ENCODE measurements at regions not wholly inside any gene's neighbourhood (a gene's known extent, or its start where the extent isn't known, plus 50 kb on each side); places are given as distances from the start of the nearest gene placed in this dataset.
"Not testable (repeated sequence)": the region's sequence is repeated elsewhere in the genome, so short reads cannot be mapped to it uniquely, and the experiment has no call there.

- H3K36me3 Mint-ChIP-seq: no peaks in the 10 kb centered on the region
- Histone ChIP-seq H3K27me3 (replicated peaks in 1 of 2; ENCODE audit: control insufficient read depth in 2 of 2, extremely low read depth in 1 of 2, insufficient read depth in 2 of 2, low read length in 1 of 2) (no peaks in the 10 kb centered on the region), H3K36me3 (ENCODE audit: control insufficient read depth in 2 of 2, extremely low read depth in 1 of 2, insufficient read depth in 1 of 2, low read length in 1 of 2) (no peaks in the 10 kb centered on the region), H3K4me1 (ENCODE audit: control insufficient read depth in 1 of 2, extremely low read depth in 1 of 2, insufficient read depth in 2 of 2, low read length in 2 of 2) (no peaks in the 10 kb centered on the region), H3K4me3 (ENCODE audit: control insufficient read depth in 1 of 2, extremely low read depth in 1 of 2, low read length in 1 of 2) (no peak overlapping the region), H3K9me3 (no peaks in the 10 kb centered on the region), H3K27ac (ENCODE audit: low read length) (no peak overlapping the region)
- ATAC-seq (replicated peaks in 1 of 4) (no peak), DNase-seq (no peak)
- no CpG with 5 or more reads among the region's 2 CpGs for WGBS (ENCODE audit: insufficient coverage)
- H3K27ac Mint-ChIP-seq: no peak overlapping the region
- H3K27me3 Mint-ChIP-seq: no peaks in the 10 kb centered on the region
- POLR2A ChIA-PET: interaction anchor here in 1 of 2 donors (0.6 kb wide), 1 partner anchor 110 kb away, joined by 3 read pairs; no protein-coding TSS in a partner anchor
- no peaks in the 10 kb centered on the region for H3K9me3 Mint-ChIP-seq
- H3K4me1 Mint-ChIP-seq: peaks cover 6 to 19% (median 19%) of the 10 kb centered on the region in 3 donors
- CTCF ChIA-PET: interaction anchor here (0.7 to 1.0 kb wide), 2 partner anchors 145 to 226 kb away, joined by 3 to 4 read pairs; partner anchors contain the start of gene CYSLTR2 (in 1 of the 2)
- no peak overlapping the region for H3K4me3 Mint-ChIP-seq
Observed at GRCh38 chr13:48879432-48879831, 96.3 kb upstream of the FNDC3A start.

GRCh38 chr13:48879854-48880253, 95.9 kb upstream of the FNDC3A start:
- Histone ChIP-seq H3K27me3 (replicated peaks in 1 of 2; ENCODE audit: control insufficient read depth in 2 of 2, extremely low read depth in 1 of 2, insufficient read depth in 2 of 2, low read length in 1 of 2) (no peaks in the 10 kb centered on the region), H3K4me3 (ENCODE audit: control insufficient read depth in 1 of 2, extremely low read depth in 1 of 2, low read length in 1 of 2) (no peak overlapping the region), H3K4me1 (ENCODE audit: control insufficient read depth in 1 of 2, extremely low read depth in 1 of 2, insufficient read depth in 2 of 2, low read length in 2 of 2) (peaks cover 0 to under 1% of the 10 kb centered on the region in 2 experiments), H3K27ac (ENCODE audit: low read length) (no peak overlapping the region), H3K36me3 (ENCODE audit: control insufficient read depth in 2 of 2, extremely low read depth in 1 of 2, insufficient read depth in 1 of 2, low read length in 1 of 2) (no peaks in the 10 kb centered on the region), H3K9me3 (no peaks in the 10 kb centered on the region)
- Mint-ChIP-seq H3K27ac (no peak overlapping the region), H3K36me3 (no peaks in the 10 kb centered on the region), H3K4me1 (peaks cover 10 to 22% (median 22%) of the 10 kb centered on the region in 3 donors), H3K4me3 (no peak overlapping the region), H3K27me3 (no peaks in the 10 kb centered on the region), H3K9me3 (no peaks in the 10 kb centered on the region)
- POLR2A ChIA-PET: no interaction called here
- ATAC-seq (replicated peaks in 1 of 4): no peak
- DNase-seq: no peak
- WGBS (ENCODE audit: insufficient coverage): 74% methylated on average over 3 of the region's 7 CpGs
- CTCF ChIA-PET: no interaction called here

- H3K4me3 ChIP-seq (ENCODE audit: control insufficient read depth in 1 of 2, extremely low read depth in 1 of 2, low read length in 1 of 2); H3K27me3 Mint-ChIP-seq; H3K9me3 ChIP-seq; DNase-seq; H3K36me3 ChIP-seq (ENCODE audit: control insufficient read depth in 2 of 2, extremely low read depth in 1 of 2, insufficient read depth in 1 of 2, low read length in 1 of 2); H3K9me3 Mint-ChIP-seq; H3K36me3 Mint-ChIP-seq; H3K27me3 ChIP-seq (replicated peaks in 1 of 2; ENCODE audit: control insufficient read depth in 2 of 2, extremely low read depth in 1 of 2, insufficient read depth in 2 of 2, low read length in 1 of 2); H3K4me3 Mint-ChIP-seq; ATAC-seq (replicated peaks in 1 of 4); H3K27ac ChIP-seq (ENCODE audit: low read length); H3K4me1 ChIP-seq (ENCODE audit: control insufficient read depth in 1 of 2, extremely low read depth in 1 of 2, insufficient read depth in 2 of 2, low read length in 2 of 2); CTCF ChIA-PET: not testable (repeated sequence)
- POLR2A ChIA-PET: interaction anchor here in 1 of 2 donors (0.6 kb wide), 1 partner anchor 965 kb away, joined by 3 read pairs; no protein-coding TSS in a partner anchor
- Mint-ChIP-seq H3K27ac (peak overlapping the region in 1 of 2 donors; percentile 70), H3K4me1 (peaks cover 19 to 31% (median 30%) of the 10 kb centered on the region in 3 donors)
- WGBS (ENCODE audit: insufficient coverage): no CpG with 5 or more reads among the region's 1 CpG
Observed at GRCh38 chr13:48883786-48884185, 91.9 kb upstream of the FNDC3A start.

- no peaks in the 10 kb centered on the region for H3K36me3 ChIP-seq (ENCODE audit: control insufficient read depth in 2 of 2, extremely low read depth in 1 of 2, insufficient read depth in 1 of 2, low read length in 1 of 2)
- no peaks in the 10 kb centered on the region for H3K27me3 ChIP-seq (replicated peaks in 1 of 2; ENCODE audit: control insufficient read depth in 2 of 2, extremely low read depth in 1 of 2, insufficient read depth in 2 of 2, low read length in 1 of 2)
- H3K4me3 Mint-ChIP-seq: peak overlapping the region in 1 of 3 donors; percentile 55
- ATAC-seq (replicated peaks in 1 of 4) (no peak), DNase-seq (no peak)
- no peak overlapping the region for H3K27ac ChIP-seq (ENCODE audit: low read length)
- H3K27me3 Mint-ChIP-seq: no peaks in the 10 kb centered on the region
- H3K4me1 Mint-ChIP-seq: peaks cover 19 to 22% (median 21%) of the 10 kb centered on the region in 3 donors
- H3K9me3 ChIP-seq: no peaks in the 10 kb centered on the region
- no peaks in the 10 kb centered on the region for H3K36me3 Mint-ChIP-seq
- H3K9me3 Mint-ChIP-seq: no peaks in the 10 kb centered on the region
- H3K4me3 ChIP-seq (ENCODE audit: control insufficient read depth in 1 of 2, extremely low read depth in 1 of 2, low read length in 1 of 2): no peak overlapping the region
- no peak overlapping the region for H3K27ac Mint-ChIP-seq
- H3K4me1 ChIP-seq (ENCODE audit: control insufficient read depth in 1 of 2, extremely low read depth in 1 of 2, insufficient read depth in 2 of 2, low read length in 2 of 2): peaks cover 0 to 2% of the 10 kb centered on the region in 2 experiments
- ChIA-PET CTCF (interaction anchor here in 1 of 2 donors (1.5 kb wide), 1 partner anchor 12 kb away, joined by 3 read pairs; no protein-coding TSS in a partner anchor), POLR2A (no interaction called here)
Observed at GRCh38 chr13:48885027-48885395, 90.7 kb upstream of the FNDC3A start.

- no peak overlapping the region for H3K27ac ChIP-seq (ENCODE audit: low read length)
- H3K9me3 ChIP-seq: no peaks in the 10 kb centered on the region
- DNase-seq: no peak
- H3K4me1 ChIP-seq (ENCODE audit: control insufficient read depth in 1 of 2, extremely low read depth in 1 of 2, insufficient read depth in 2 of 2, low read length in 2 of 2): peaks cover 0 to 2% of the 10 kb centered on the region in 2 experiments
- ChIA-PET CTCF (no interaction called here), POLR2A (no interaction called here)
- Mint-ChIP-seq H3K36me3 (no peaks in the 10 kb centered on the region), H3K4me3 (no peak overlapping the region), H3K9me3 (no peaks in the 10 kb centered on the region), H3K4me1 (peaks cover 17 to 19% (median 17%) of the 10 kb centered on the region in 3 donors), H3K27ac (no peak overlapping the region), H3K27me3 (no peaks in the 10 kb centered on the region)
- WGBS (ENCODE audit: insufficient coverage): 100% methylated on average over 4 of the region's 5 CpGs
- H3K4me3 ChIP-seq (ENCODE audit: control insufficient read depth in 1 of 2, extremely low read depth in 1 of 2, low read length in 1 of 2): no peak overlapping the region
- ATAC-seq (replicated peaks in 1 of 4): no peak
- no peaks in the 10 kb centered on the region for H3K27me3 ChIP-seq (replicated peaks in 1 of 2; ENCODE audit: control insufficient read depth in 2 of 2, extremely low read depth in 1 of 2, insufficient read depth in 2 of 2, low read length in 1 of 2)
- no peaks in the 10 kb centered on the region for H3K36me3 ChIP-seq (ENCODE audit: control insufficient read depth in 2 of 2, extremely low read depth in 1 of 2, insufficient read depth in 1 of 2, low read length in 1 of 2)
Observed at GRCh38 chr13:48888613-48889012, 87.1 kb upstream of the FNDC3A start.

- H3K9me3 Mint-ChIP-seq: no peaks in the 10 kb centered on the region
- ATAC-seq (replicated peaks in 1 of 4) (no peak), DNase-seq (no peak)
- Histone ChIP-seq H3K27me3 (replicated peaks in 1 of 2; ENCODE audit: control insufficient read depth in 2 of 2, extremely low read depth in 1 of 2, insufficient read depth in 2 of 2, low read length in 1 of 2) (no peaks in the 10 kb centered on the region), H3K4me1 (ENCODE audit: control insufficient read depth in 1 of 2, extremely low read depth in 1 of 2, insufficient read depth in 2 of 2, low read length in 2 of 2) (no peaks in the 10 kb centered on the region), H3K9me3 (no peaks in the 10 kb centered on the region), H3K36me3 (ENCODE audit: control insufficient read depth in 2 of 2, extremely low read depth in 1 of 2, insufficient read depth in 1 of 2, low read length in 1 of 2) (no peaks in the 10 kb centered on the region), H3K4me3 (ENCODE audit: control insufficient read depth in 1 of 2, extremely low read depth in 1 of 2, low read length in 1 of 2) (no peak overlapping the region), H3K27ac (ENCODE audit: low read length) (no peak overlapping the region)
- no peaks in the 10 kb centered on the region for H3K27me3 Mint-ChIP-seq
- POLR2A ChIA-PET: no interaction called here
- H3K36me3 Mint-ChIP-seq: no peaks in the 10 kb centered on the region
- peaks cover 3 to 4% (median 3%) of the 10 kb centered on the region in 3 donors for H3K4me1 Mint-ChIP-seq
- CTCF ChIA-PET: no interaction called here
- WGBS (ENCODE audit: insufficient coverage): no CpG with 5 or more reads among the region's 3 CpGs
- no peak overlapping the region for H3K4me3 Mint-ChIP-seq
- H3K27ac Mint-ChIP-seq: no peak overlapping the region
Observed at GRCh38 chr13:48890391-48890790, 85.3 kb upstream of the FNDC3A start.

- no peak overlapping the region for H3K4me3 Mint-ChIP-seq
- POLR2A ChIA-PET: no interaction called here
- no peaks in the 10 kb centered on the region for H3K27me3 ChIP-seq (replicated peaks in 1 of 2; ENCODE audit: control insufficient read depth in 2 of 2, extremely low read depth in 1 of 2, insufficient read depth in 2 of 2, low read length in 1 of 2)
- H3K27ac Mint-ChIP-seq: peak overlapping the region in 1 of 2 donors; percentile 34
- CTCF ChIA-PET: no interaction called here
- ATAC-seq (replicated peaks in 1 of 4): no peak
- no peak overlapping the region for H3K27ac ChIP-seq (ENCODE audit: low read length)
- H3K4me3 ChIP-seq (ENCODE audit: control insufficient read depth in 1 of 2, extremely low read depth in 1 of 2, low read length in 1 of 2): no peak overlapping the region
- H3K9me3 ChIP-seq: no peaks in the 10 kb centered on the region
- no peaks in the 10 kb centered on the region for H3K9me3 Mint-ChIP-seq
- no peaks in the 10 kb centered on the region for H3K4me1 ChIP-seq (ENCODE audit: control insufficient read depth in 1 of 2, extremely low read depth in 1 of 2, insufficient read depth in 2 of 2, low read length in 2 of 2)
- no peaks in the 10 kb centered on the region for H3K27me3 Mint-ChIP-seq
- H3K36me3 ChIP-seq (ENCODE audit: control insufficient read depth in 2 of 2, extremely low read depth in 1 of 2, insufficient read depth in 1 of 2, low read length in 1 of 2): no peaks in the 10 kb centered on the region
- no peaks in the 10 kb centered on the region for H3K4me1 Mint-ChIP-seq
- WGBS (ENCODE audit: insufficient coverage): 54% methylated on average over 2 of the region's 3 CpGs
- no peak for DNase-seq
- H3K36me3 Mint-ChIP-seq: no peaks in the 10 kb centered on the region
Observed at GRCh38 chr13:48891586-48891985, 84.1 kb upstream of the FNDC3A start.

All from T-cell (primary cell).